HepG2 (cell line): ENCODE measurements at regions not wholly inside any gene's neighbourhood (a gene's known extent, or its start where the extent isn't known, plus 50 kb on each side); places are given as distances from the start of the nearest gene placed in this dataset.
A peak's percentile ranks its signal among the peaks of the same experiment; 100 is the strongest.

Source experiments
- ATAC-seq: fragments of 200-7000 bp; cut with Tn5 transposase; 3 replicates; pipeline ENCODE4 v1.9.1; 2020; ENCODE audit warnings: mild to moderate bottlenecking, moderate library complexity
- BruUV-seq: library from RNA; stranded (reverse); fragments of 400-500 nt; replicated peaks from 2 replicates; lab custom pipeline; 2021; lab: Mats Ljungman, UMichigan
- CTCF ChIA-PET: fragments of 300-600 bp; formaldehyde crosslinking; extraction: SDS; loops from one replicate; lab custom pipeline; 2021; ENCODE audit warnings: low total read pairs, inconsistent platforms, low intra/inter-chr PET ratio; lab: Yijun Ruan, JAX
- POLR2A ChIA-PET: fragments of 350-600 bp; sonication (Branson Sonifier 250); formaldehyde crosslinking; loops from one replicate; lab custom pipeline; 2020; ENCODE audit warnings: antibody characterized with exemption, inconsistent platforms; lab: Yijun Ruan, JAX
- DNase-seq: peaks from one replicate; pipeline ENCODE4 v3.0.0-alpha.2; 2015; ENCODE audit warnings: low spot score
- FAIRE-seq: peaks from 3 replicates; lab custom pipeline; 2011; peaks lifted over from hg19 to GRCh38; lab: Jason Lieb, UNC
- H2AFZ ChIP-seq: one replicate; pipeline ENCODE4 v1.6.1; 2011; ENCODE audit warnings: low read length, inconsistent platforms
- H3K27ac ChIP-seq: fragments of 300-600 bp; 3 replicates; pipeline ENCODE4 v1.8.0; 2011; ENCODE audit warnings: mixed run types, mild to moderate bottlenecking, mixed read lengths, low read length, inconsistent platforms; ENCODE audit not compliant: insufficient read depth; ENCODE audit errors: extremely low read length
- H3K27me3 ChIP-seq, 2 experiments: fragments of 200-600 bp in 1 of 2; 2 replicates in 1 of 2; 3 replicates in 1 of 2; pipeline versions ENCODE4 v1.6.0 to v1.8.0; 2011; ENCODE audit warnings: low read length in 2 of 2, mild to moderate bottlenecking in 2 of 2, moderate library complexity in 2 of 2, inconsistent platforms in 1 of 2; ENCODE audit not compliant: insufficient read depth in 2 of 2, control insufficient read depth in 1 of 2
- H3K36me3 ChIP-seq, 2 experiments: fragments of 200-600 bp in 1 of 2; replicated peaks in 1 of 2; 2 replicates in 1 of 2; 3 replicates in 1 of 2; pipeline versions ENCODE4 v1.5.1 to v1.8.0; 2011; ENCODE audit warnings: low read length in 2 of 2, inconsistent platforms in 1 of 2; ENCODE audit not compliant: insufficient read depth in 2 of 2, control insufficient read depth in 1 of 2
- H3K4me1 ChIP-seq: 2 replicates; pipeline ENCODE4 v1.5.1; 2012; ENCODE audit warnings: low read length, inconsistent platforms; ENCODE audit not compliant: insufficient read depth
- H3K4me2 ChIP-seq: 2 replicates; pipeline ENCODE4 v1.6.0; 2011; ENCODE audit warnings: low read depth, low read length, inconsistent platforms
- H3K4me3 ChIP-seq, 3 experiments: fragments of 200-600 bp in 1 of 3; sonication (generic), shearing (Covaris generic) in 1 of 3; replicated peaks in 1 of 3; 2 replicates each; pipeline ENCODE4 v1.5.1; 2011 to 2016; ENCODE audit warnings: low read length in 3 of 3, inconsistent platforms in 2 of 3, low read depth in 2 of 3, mild to moderate bottlenecking in 2 of 3, control low read depth in 1 of 3, mixed read lengths in 1 of 3; ENCODE audit not compliant: insufficient read depth in 1 of 3
- H3K79me2 ChIP-seq: one replicate; pipeline ENCODE4 v1.6.1; 2011; ENCODE audit warnings: low read length, inconsistent platforms; ENCODE audit not compliant: insufficient read depth
- H3K9ac ChIP-seq: 2 replicates; pipeline ENCODE4 v1.6.0; 2011; ENCODE audit warnings: mild to moderate bottlenecking, low read depth, low read length, inconsistent platforms; ENCODE audit not compliant: insufficient read depth
- H3K9me3 ChIP-seq: 2 replicates; pipeline ENCODE4 v1.5.1; 2012; ENCODE audit warnings: mild to moderate bottlenecking, low read length
- H4K20me1 ChIP-seq: 2 replicates; pipeline ENCODE4 v1.6.0; 2011; ENCODE audit warnings: inconsistent platforms, mild to moderate bottlenecking, low read length, moderate library complexity; ENCODE audit not compliant: insufficient read depth
- BRD4 ChIP-seq: sonication (generic); formaldehyde crosslinking; IDR thresholded peaks from 2 replicates; pipeline ENCODE4 v1.4.0; 2020; ENCODE audit warnings: missing genetic modification reagents
- FOXP4 ChIP-seq: sonication (generic); formaldehyde crosslinking; IDR thresholded peaks from 2 replicates; pipeline ENCODE4 v1.4.0; 2020; ENCODE audit warnings: missing genetic modification reagents
- HMGXB4 ChIP-seq, 2 experiments: sonication (generic) in 1 of 2; formaldehyde crosslinking in 1 of 2; IDR thresholded peaks; 2 replicates each; pipeline versions ENCODE4 v1.4.0 to v1.6.1; 2018 to 2020; ENCODE audit warnings: missing genetic modification reagents in 2 of 2, borderline replicate concordance in 1 of 2, low read depth in 1 of 2, mild to moderate bottlenecking in 1 of 2, missing biosample characterization in 1 of 2
- SETDB1 ChIP-seq: sonication (generic); formaldehyde crosslinking; IDR thresholded peaks from 2 replicates; pipeline ENCODE4 v1.5.1; 2020; ENCODE audit warnings: missing genetic modification reagents, mild to moderate bottlenecking, borderline replicate concordance
- SP4 ChIP-seq: sonication (generic); formaldehyde crosslinking; IDR thresholded peaks from 2 replicates; pipeline ENCODE4 v1.8.1; 2023; ENCODE audit warnings: mild to moderate bottlenecking, missing genetic modification reagents
- TBL1XR1 ChIP-seq: fragments of 150-350 bp; IDR thresholded peaks from 2 replicates; pipeline ENCODE4 v1.6.1; 2014; ENCODE audit warnings: borderline replicate concordance, low read length; ENCODE audit not compliant: partially characterized antibody
- TEAD2 ChIP-seq: sonication (generic); formaldehyde crosslinking; IDR thresholded peaks from 2 replicates; pipeline ENCODE4 v1.9.0; 2021; ENCODE audit warnings: missing genetic modification reagents
- ZBTB38 ChIP-seq: sonication (generic); formaldehyde crosslinking; IDR thresholded peaks from 2 replicates; pipeline ENCODE4 v1.5.1; 2020; ENCODE audit warnings: mild to moderate bottlenecking, missing genetic modification reagents
- ZNF24 ChIP-seq: fragments of 450-650 bp; IDR thresholded peaks from 2 replicates; pipeline ENCODE4 v1.6.1; 2017; ENCODE audit warnings: antibody characterized with exemption, mild to moderate bottlenecking
- ZNF451 ChIP-seq: sonication (generic); formaldehyde crosslinking; IDR thresholded peaks from 2 replicates; pipeline ENCODE4 v1.5.0; 2020; ENCODE audit warnings: mild to moderate bottlenecking, missing genetic modification reagents
- WGBS: methylation state at CpG from one replicate; pipeline ENCODE4 v1.1.6; 2017; ENCODE audit warnings: low lambda C conversion rate; 5-methylcytosine and 5-hydroxymethylcytosine counted together
- in situ Hi-C: cut with HindIII; loops from 2 replicates; pipeline ENCODE4 v1.10.0; 2017; ENCODE audit warnings: low pct_unique_long_range_greater_than_20kb; ENCODE audit not compliant: extremely low pct_ligation_motif_present
- intact Hi-C: fragments of 100-400 bp; cut with micrococcal nuclease; formaldehyde crosslinking; loops from one replicate; pipeline ENCODE4 v1.10.0; 2022; ENCODE audit not compliant: unreplicated experiment
- TF ChIP-seq, protein P1 (sequence below): IDR thresholded peaks from 2 replicates; pipeline ENCODE4 v1.6.1; 2016; ENCODE audit warnings: low read depth, missing genetic modification reagents, missing compliant biosample characterization
- TF ChIP-seq, protein P2 (sequence below): sonication (generic); formaldehyde crosslinking; IDR thresholded peaks from 2 replicates; pipeline ENCODE4 v1.5.0; 2020; ENCODE audit warnings: missing genetic modification reagents

GRCh38 chr6:137415127-137415833, 78.9 kb downstream of the OLIG3 start:
- Histone ChIP-seq H3K27ac (peak overlapping the region; percentile 27), H3K79me2 (no peaks in the 10 kb centered on the region), H3K9me3 (no peaks in the 10 kb centered on the region), H3K4me3 (peak overlapping the region in 2 of 3 experiments; percentile 0 to 41; a peak in 2 of 6 replicates), H3K9ac (peak overlapping the region; percentile 40), H2AFZ (peak overlapping the region; percentile 85), H3K36me3 (no peaks in the 10 kb centered on the region), H3K4me2 (peak overlapping the region; percentile 52), H3K4me1 (peaks cover 33% of the 10 kb centered on the region), H4K20me1 (no peaks in the 10 kb centered on the region), H3K27me3 (no peaks in the 10 kb centered on the region)
- no TSS peak for BruUV-seq
- FAIRE-seq (peak; percentile 71), DNase-seq (peak; percentile 50), ATAC-seq (peak; percentile 92)
- WGBS, result 72% methylated on average over 25 of the region's 25 CpGs
- POLR2A ChIA-PET, result interaction anchor here (1.0 to 2.2 kb wide), 2 partner anchors 58 to 62 kb away, joined by 3 to 6 read pairs; no protein-coding TSS in a partner anchor
- in situ Hi-C loops, result no loop called here
- intact Hi-C loops, result loop anchor here (1.0 kb wide), 2 partner anchors 100 to 144 kb away; no protein-coding TSS in a partner anchor
- CTCF ChIA-PET, result interaction anchor here (1.1 to 1.9 kb wide), 4 partner anchors 73 to 144 kb away, joined by 4 to 11 read pairs (median 5); no protein-coding TSS in a partner anchor
- 0 out of 4 replicates have a peak, but pooled peaks of 1 of the 2 experiments have one; percentile 27 for TF ChIP-seq HMGXB4 (CRISPR knock-in tag; IDR thresholded peaks at IDR 0.05; ENCODE audit: borderline replicate concordance in 1 of 2, low read depth in 1 of 2)
- no peak for TF ChIP-seq BRD4 (CRISPR knock-in tag)
- TF ChIP-seq ZNF24, result 0 out of 2 replicates have a peak, but pooled peaks have one; percentile 47
- TF ChIP-seq TEAD2 (CRISPR knock-in tag), result no peak
- no peak for TF ChIP-seq FOXP4 (CRISPR knock-in tag)
- TF ChIP-seq ZBTB38, result 0 out of 2 replicates have a peak, but pooled peaks have one; percentile 38
- TF ChIP-seq ZNF451 (CRISPR knock-in tag), result no peak
- TF ChIP-seq SP4 (CRISPR knock-in tag), result no peak
- no peak for TF ChIP-seq TBL1XR1
- TF ChIP-seq, protein P1, sequence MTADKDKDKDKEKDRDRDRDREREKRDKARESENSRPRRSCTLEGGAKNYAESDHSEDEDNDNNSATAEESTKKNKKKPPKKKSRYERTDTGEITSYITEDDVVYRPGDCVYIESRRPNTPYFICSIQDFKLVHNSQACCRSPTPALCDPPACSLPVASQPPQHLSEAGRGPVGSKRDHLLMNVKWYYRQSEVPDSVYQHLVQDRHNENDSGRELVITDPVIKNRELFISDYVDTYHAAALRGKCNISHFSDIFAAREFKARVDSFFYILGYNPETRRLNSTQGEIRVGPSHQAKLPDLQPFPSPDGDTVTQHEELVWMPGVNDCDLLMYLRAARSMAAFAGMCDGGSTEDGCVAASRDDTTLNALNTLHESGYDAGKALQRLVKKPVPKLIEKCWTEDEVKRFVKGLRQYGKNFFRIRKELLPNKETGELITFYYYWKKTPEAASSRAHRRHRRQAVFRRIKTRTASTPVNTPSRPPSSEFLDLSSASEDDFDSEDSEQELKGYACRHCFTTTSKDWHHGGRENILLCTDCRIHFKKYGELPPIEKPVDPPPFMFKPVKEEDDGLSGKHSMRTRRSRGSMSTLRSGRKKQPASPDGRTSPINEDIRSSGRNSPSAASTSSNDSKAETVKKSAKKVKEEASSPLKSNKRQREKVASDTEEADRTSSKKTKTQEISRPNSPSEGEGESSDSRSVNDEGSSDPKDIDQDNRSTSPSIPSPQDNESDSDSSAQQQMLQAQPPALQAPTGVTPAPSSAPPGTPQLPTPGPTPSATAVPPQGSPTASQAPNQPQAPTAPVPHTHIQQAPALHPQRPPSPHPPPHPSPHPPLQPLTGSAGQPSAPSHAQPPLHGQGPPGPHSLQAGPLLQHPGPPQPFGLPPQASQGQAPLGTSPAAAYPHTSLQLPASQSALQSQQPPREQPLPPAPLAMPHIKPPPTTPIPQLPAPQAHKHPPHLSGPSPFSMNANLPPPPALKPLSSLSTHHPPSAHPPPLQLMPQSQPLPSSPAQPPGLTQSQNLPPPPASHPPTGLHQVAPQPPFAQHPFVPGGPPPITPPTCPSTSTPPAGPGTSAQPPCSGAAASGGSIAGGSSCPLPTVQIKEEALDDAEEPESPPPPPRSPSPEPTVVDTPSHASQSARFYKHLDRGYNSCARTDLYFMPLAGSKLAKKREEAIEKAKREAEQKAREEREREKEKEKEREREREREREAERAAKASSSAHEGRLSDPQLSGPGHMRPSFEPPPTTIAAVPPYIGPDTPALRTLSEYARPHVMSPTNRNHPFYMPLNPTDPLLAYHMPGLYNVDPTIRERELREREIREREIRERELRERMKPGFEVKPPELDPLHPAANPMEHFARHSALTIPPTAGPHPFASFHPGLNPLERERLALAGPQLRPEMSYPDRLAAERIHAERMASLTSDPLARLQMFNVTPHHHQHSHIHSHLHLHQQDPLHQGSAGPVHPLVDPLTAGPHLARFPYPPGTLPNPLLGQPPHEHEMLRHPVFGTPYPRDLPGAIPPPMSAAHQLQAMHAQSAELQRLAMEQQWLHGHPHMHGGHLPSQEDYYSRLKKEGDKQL, result no peak
- TF ChIP-seq, protein P2, sequence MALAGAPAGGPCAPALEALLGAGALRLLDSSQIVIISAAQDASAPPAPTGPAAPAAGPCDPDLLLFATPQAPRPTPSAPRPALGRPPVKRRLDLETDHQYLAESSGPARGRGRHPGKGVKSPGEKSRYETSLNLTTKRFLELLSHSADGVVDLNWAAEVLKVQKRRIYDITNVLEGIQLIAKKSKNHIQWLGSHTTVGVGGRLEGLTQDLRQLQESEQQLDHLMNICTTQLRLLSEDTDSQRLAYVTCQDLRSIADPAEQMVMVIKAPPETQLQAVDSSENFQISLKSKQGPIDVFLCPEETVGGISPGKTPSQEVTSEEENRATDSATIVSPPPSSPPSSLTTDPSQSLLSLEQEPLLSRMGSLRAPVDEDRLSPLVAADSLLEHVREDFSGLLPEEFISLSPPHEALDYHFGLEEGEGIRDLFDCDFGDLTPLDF (CRISPR knock-in tag), result no peak
- no peak for TF ChIP-seq SETDB1 (CRISPR knock-in tag)
